Activated CD8-positive, alpha-beta memory T cell treated with anti-CD3 and anti-CD28 coated beads for 48 hours (primary cell): ENCODE measurements at regions not wholly inside any gene's neighbourhood (a gene's known extent, or its start where the extent isn't known, plus 50 kb on each side); places are given as distances from the start of the nearest gene placed in this dataset.

ENCODE experiments used
- DNase-seq, 3 experiments: peaks; one replicate each; pipeline ENCODE4 v3.0.0-alpha.2; 2020; ENCODE audit warnings: low read depth in 2 of 3, low spot score in 2 of 3

GRCh38 chr14:98701377-98701776, 570.6 kb downstream of the BCL11B start:
- no peak for DNase-seq

DNA sequence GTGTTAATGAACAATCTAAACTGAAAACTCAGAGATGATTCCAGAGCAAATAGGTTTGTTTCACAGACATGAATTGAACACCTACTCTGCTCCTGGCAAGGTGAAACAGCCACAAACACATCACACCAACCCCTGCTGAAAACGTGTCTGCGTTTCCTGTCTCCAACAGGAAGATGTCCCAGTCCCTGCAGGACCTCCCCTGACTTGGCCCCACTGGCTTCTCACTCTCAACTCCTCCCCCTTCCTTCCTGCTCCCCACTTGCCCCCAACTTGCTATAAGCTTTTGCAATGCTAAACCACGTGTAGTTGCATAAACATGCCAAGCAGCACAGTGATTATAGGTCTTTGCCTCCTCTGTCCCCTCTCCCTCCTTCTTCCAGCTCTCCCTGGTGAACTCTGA, 567.6 kb downstream of the BCL11B start:
- no peak for DNase-seq

DNA sequence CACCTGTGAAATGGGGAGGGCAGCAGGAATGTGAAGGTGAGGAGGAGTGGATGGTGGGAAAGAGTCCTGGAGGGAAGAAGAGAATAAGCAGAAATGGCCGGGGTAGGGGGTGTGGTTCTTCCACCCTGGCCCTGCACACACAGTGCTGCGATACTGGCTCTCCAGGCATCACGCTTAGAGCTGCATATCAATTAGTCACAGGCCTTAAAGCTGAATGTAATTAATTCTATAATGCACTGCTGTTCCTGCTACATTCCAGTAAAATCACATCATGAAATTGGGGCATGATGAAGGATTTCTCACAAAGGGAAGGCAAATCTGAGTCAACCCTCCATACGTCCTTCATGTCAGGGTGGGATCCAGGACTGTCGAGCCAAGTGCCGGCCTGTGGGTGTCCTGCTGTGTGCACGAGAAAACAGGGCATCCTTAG, 566.1 kb downstream of the BCL11B start:
- DNase-seq: no peak

GRCh38 chr14:98707522-98707921, 564.5 kb downstream of the BCL11B start:
- no peak for DNase-seq

DNA sequence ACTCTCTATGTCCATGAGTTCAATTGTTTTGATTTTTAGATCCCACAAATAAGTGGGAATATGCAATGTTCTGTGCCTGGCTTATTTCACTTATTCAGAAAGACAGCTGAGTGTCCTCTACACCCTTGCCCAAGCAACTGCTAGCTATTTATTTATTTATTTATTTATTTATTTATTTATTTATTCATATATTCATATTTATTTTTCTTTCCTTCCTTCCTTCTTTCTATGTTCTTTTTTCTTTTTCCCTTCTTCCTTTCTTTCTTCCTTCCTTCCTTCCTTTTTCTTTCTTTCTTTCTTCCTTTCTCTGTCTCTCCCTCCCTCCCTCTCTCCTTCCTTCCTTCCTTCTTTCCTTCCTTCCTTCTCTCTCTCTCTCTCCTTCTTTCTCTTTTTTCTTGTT, 563.4 kb downstream of the BCL11B start:
- DNase-seq: no peak

DNA sequence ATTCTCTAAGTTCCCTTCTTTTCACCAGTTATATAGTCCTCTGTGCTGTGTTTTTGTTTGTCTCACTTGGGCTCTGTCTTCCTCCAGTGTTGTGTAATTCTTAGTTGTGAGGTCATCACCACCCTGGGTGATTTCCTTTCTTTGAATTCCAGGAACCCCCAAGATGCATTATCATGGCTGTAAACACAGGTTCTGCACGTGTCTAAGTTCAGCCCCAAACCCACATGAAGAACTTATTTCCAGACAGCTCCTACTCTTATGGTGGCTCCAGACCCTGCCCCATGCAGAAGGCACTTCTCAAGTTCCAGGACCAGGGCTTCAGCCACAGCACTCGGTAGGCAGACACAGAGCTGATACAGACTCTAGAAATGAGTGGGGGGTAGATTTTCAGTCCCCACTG, 560.5 kb downstream of the BCL11B start:
- no peak for DNase-seq

GRCh38 chr14:98714626-98715425, 557.2 kb downstream of the BCL11B start:
- DNase-seq: no peak

DNA sequence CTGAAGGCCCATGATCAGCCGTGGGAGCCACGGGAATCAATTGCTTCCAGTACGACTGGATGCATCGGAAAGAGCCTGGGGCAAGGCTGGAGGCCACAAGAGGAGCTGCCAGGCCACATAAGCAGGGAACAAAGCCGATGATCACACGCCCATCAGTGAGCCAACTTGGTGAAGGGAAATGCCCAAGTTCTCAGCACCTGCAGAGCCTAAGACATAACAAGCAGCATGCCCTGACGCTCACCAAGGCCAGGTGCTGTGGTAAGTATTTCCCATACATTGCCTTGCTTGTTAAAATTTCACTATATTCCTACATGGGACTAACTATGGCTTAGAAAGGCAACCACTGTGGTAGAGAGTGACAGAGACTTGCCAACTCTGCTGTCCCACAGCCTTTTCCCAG, 555.9 kb downstream of the BCL11B start:
- no peak for DNase-seq

DNA sequence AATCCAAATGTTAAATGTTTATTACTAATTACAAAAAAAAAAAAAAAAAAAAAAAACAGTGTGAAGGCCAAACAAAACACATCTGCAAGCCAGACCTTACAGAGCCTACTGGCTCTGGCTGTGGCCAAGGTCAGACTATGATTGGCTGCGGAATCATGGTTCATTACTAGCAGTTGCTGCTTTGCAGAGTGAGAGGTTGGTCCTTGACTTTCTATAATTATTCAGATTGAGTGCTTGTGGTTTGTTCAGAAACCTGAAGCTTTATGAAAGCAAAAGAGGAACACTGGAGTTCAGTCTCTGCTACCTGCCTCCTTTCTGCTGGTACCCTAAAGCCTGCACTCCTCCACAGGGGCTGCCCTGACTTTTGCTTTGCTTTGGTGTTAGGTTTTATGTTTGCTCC, 550.9 kb downstream of the BCL11B start:
- DNase-seq: no peak

DNA sequence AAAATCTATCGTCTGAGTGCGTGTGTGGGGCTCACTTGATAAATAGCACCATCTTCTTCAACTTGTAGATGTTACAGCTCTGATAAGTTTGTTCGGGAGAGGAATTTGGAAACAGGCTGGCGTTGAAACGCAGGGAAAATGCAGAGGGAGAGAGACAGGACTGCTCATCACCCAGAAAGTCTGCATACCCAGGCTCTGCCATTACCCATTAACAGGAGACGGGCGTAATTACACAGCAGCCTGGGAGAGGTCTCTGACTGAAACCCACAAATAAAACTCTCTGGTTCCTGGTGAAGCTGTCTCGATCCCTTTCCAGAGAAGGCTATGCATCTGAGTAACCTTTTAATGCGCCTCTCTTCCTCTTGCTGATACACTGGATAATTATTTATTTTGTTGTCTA, 547.3 kb downstream of the BCL11B start:
- no peak for DNase-seq

DNA sequence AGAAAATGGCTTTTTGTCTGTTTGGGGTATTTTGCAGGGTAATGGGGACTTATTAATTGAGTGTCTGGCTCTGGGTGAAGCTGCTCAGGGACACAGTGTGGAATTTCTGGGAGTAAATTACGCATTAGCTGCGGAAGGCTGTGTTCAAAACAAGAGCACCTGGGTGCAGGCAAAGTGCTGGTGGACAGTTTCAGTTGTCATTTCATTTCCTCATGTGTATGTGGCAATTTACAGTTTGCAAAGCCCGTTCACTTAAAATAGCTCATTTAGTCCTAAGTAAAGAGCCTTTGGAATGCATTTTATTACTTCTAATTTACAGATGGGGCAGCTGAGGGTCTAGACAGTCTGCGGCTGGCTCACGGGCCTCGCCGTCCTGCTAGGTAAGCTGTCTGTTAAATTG, 546.8 kb downstream of the BCL11B start:
- DNase-seq: no peak

- DNase-seq: no peak
These were observed 546.3 kb downstream of the BCL11B start for GRCh38 chr14:98725676-98726075.

DNA sequence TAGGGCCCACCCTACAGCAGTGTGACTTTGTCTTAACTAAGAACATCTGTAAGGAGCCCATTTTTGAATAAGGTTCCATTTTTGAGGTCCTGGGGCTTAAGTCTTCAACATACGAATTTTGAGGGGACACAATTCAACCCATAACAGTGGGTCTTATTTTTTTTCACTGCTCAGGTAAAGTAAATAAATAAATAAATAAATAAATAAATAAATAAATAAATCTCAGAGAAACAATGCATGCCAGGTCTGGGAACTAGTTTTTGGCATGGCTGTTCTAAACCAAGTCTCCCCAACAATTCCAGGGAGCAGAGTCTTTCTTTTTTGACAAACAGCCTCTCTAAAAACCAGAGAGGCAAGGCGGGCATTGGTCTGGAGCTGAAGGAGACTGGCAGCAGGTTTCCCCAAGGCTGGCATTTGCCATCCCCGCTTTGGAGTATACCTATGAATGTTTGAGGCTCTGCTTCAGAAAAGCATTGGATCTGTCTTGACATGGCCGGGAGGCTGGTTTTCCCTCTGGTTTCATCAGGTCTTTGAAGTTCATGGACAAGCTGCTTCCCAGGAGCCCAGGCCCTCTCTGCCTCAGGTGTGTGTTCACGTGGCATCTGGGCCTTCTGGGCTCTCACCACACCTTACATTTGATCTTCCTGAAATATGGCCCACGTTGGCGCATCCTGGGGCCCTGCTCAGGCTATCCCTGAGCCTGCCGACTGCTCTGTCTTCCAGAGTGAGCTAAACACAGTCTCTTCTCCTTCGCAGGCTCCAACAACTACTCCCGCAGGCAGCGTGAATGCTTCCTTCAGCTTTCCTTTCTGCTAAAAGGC, 545.2 kb downstream of the BCL11B start:
- no peak for DNase-seq

DNA sequence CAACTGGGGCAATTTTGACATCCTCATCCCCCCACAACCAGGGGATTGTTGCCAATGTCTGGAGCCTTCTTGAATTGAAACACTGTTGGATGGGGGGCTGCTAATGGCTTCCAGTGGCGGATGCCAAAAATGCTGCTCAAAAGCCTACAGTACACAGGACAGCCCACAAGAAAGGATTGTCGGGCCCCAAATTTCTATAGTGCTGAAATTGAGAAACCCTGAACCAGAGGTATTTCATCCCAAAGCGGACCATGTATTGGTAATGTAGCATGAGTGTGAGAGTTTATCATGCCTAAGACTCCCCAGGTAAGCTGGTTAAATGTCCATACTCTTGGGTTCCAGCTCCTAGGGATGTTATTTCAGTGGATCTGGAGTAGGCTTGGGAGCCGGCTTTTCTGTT, 544.0 kb downstream of the BCL11B start:
- no peak for DNase-seq

GRCh38 chr14:98728836-98729235, 543.2 kb downstream of the BCL11B start:
- no peak for DNase-seq

GRCh38 chr14:98731286-98731685, 540.7 kb downstream of the BCL11B start:
- DNase-seq: no peak

DNA sequence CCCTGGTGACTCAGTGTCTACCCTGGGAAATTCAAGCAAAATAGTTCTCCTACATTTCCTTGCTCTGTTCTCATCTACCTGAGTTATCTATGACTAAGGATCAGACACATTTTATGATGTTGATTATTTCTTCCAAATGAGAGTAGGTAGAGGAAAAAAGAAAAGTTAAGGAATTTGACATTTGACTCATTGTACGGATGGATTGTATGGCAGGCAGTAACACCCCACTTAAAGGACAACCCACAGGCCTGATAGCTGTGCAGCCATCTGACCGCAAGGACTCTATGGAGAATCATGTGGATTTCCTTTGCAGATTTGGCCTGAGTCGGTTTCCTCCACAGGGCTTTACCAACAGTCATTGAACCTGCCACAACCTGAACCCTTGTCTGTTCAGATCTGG, 540.3 kb downstream of the BCL11B start:
- no peak for DNase-seq

DNA sequence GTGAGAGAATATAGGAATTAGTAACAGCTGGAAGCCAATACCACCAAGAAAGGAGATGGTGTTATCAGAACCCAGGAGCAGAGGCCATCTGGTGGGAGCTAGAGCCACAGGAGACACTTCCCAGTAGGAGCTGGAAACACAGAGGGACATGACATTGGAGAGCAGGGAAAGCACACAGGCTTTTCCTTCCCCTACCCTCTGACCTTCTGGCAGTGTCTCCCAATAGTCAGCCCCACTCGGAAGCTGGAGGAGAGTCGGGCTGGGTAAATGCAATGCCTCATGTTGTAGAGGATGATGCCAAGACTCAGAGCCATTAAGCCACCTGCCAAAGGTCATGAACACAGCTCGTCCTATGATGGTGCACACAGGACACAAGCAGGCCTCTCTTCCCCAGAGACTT, 538.5 kb downstream of the BCL11B start:
- no peak for DNase-seq

- DNase-seq: no peak
These were observed 535.2 kb downstream of the BCL11B start for GRCh38 chr14:98736701-98737338.

DNA sequence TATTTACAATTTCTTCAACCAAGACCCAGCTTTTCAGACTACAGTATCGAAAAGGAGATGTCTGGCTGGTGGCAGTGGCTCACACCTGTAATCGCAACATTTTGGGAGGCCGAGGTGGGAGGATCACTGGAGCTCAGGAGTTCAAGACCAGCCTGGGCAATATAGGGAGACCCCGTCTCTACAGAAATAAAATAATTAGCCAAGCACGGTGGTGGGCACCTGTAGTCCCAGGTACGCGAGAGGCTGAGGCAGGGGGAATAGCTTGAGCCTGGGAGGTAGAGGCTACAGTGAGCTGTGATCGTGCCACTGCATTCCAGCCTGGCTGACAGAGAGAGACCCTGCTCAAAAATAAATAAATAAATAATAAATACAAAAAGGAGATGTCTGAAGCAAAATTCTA, 530.5 kb downstream of the BCL11B start:
- DNase-seq: no peak

DNA sequence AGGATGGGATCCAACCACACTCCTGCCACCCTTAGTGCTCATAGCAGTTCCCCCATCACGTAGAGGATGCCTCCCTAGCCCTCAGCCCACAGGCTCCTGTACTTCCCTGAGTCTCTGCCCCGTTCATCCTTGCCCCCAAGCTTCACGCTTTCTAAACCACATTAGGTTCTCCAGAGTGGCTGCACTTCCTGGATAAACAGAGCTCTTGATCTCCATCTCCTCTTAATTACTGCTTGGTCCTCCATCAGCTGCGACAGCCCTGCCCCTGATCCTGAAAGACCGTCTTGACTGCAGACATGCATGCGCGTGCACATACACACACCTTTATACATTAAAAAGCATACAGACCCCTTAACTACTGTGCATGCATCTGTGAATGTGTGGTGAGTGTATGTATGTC, 530.0 kb downstream of the BCL11B start:
- DNase-seq: no peak

DNA sequence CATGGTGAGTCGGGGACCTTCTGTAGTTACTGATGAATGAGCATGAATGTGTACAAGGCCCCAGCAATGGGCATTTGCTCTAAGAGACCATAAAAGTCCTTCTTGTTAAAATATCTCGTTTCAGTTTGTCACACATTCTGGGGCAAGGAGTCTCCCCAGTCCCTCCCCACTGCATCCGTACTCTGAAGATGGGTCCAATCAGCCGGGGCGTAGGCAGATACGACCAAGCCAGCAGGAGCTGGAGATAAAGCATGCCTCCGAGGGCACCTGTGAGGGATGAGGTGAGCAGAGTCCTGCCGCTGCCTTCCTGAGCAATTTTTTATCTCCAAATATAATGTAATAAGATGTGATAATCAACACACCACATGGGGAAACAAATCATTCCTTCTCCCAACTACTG, 528.5 kb downstream of the BCL11B start:
- DNase-seq: no peak
